HG03103 (cell line): ENCODE measurements at regions not wholly inside any gene's neighbourhood (a gene's known extent, or its start where the extent isn't known, plus 50 kb on each side); places are given as distances from the start of the nearest gene placed in this dataset.
"Not testable (repeated sequence)": the region's sequence is repeated elsewhere in the genome, so short reads cannot be mapped to it uniquely, and the experiment has no call there.

Experiments
- ATAC-seq: cut with Tn5 transposase; IDR thresholded peaks from one replicate; pipeline ENCODE4 v1.9.1; 2021; ENCODE audit warnings: low read depth; ENCODE audit not compliant: unreplicated experiment

DNA sequence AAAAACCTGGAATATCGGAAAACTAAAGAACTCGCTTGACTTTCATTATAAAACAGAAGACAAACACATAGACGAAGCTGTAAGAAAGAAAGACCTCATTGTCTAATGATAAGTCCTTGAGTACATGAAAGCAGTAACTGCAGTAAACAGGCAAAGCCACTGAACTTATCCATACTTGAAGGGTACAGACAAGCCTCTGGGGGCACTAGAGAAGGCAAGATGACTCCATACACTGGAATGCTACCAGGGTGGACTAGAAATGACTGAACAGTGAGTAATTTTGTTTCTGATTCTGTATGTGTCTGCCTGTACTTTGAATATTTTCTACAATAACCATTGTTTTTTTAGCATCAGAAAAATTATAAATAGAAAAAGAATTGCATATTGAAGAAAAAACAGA, 507.9 kb downstream of the UQCRFS1 start:
- no peak for ATAC-seq

DNA sequence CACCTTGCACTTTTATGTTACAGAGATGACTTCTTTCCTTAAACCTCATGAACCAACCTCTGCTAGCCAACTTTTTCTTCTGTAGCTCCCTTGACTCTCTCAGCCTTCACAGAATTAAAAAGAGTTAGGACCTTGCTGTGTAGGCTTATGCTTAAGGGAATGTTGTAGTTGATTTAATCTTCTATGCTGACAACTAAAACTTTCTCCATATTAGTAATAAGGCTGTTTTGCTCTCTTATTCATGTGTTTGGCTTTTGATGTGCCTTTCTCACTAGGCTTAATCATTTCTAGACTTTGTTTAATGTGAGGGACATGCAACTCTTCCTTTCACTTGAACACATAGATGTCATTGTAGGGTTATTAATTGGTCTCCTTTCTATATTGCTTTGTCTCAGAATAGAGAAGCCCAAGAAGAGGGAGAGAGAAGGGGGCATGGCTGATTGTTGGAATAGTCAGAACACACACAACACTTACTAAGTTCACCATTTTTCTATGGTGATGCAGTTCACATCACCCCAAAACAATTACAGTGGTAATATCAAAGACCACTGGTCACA, 509.5 kb downstream of the UQCRFS1 start:
- ATAC-seq, result no peak

DNA sequence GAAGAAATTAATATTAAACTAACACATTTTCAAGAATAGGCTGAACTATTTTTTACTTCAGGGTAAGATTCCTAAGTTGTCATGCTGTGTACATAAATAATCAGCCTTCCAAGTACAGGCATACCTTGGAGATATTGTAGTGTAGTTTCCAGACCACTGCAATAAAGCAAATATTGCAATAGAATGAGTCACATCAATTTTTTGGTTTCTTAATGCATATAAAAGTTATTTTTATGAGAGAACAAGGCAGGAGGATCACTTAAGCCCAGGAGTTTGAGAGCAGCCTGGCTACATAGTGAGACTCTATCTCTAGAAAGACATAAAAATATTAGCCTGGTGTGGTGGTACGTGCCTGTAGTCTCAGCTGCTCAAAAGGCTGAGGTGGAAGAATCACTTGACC, 511.5 kb downstream of the UQCRFS1 start:
- ATAC-seq, result no peak

DNA sequence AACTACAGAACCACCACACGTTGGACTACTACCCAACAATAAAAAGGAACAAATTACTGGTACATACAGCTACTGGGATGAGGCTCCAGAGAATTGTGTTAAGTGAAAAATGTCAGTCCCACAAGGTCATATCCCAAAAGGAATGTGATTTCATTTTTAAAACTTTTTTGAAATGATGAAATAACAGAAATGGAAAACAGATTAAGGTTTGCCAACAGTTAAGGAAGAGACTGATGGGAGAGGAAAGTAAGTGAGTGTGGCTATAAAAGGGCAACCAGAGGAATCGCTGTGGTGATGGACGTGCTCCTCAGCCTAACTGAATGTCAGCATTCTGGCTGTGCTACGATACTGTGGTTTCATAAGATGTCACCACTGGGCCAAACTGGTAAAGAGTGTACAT, 512.8 kb downstream of the UQCRFS1 start:
- ATAC-seq, result no peak

DNA sequence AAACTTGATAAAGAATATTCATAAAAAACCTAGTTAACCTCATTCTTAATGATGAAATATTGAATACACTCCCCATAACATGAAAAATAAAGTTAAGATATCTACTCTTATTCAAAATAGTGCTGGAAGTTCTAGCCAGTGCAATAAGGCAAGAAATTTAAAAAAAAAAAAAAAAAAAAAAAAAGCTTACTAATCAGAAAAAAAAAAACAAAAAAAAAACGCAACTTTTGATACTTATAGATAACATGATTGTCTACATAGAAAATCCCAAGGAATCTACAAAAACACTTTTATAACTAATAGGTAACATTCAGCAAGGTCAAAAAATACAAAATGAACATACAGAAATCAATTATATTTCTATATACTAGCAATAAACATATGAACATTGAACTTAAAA, 515.6 kb downstream of the UQCRFS1 start:
- no peak for ATAC-seq

DNA sequence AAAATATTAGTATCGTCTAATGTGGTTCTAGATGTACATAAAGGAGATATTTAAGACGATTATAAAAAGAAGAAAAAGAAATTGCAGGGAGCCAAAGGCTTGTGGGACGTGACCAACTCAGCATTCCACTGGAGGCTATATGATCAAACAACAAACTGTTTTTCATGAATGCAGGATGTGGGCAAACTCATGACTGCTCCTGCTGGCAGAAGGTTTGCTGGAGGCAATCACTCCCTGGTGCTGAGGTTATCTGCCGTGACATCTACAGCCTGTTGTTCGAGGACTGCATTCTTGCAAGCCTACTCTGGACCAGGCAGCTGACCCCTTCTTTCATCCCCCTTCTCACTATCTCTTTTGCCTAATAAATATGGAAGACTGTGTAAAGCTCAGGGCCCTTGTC, 518.1 kb downstream of the UQCRFS1 start:
- no peak for ATAC-seq

DNA sequence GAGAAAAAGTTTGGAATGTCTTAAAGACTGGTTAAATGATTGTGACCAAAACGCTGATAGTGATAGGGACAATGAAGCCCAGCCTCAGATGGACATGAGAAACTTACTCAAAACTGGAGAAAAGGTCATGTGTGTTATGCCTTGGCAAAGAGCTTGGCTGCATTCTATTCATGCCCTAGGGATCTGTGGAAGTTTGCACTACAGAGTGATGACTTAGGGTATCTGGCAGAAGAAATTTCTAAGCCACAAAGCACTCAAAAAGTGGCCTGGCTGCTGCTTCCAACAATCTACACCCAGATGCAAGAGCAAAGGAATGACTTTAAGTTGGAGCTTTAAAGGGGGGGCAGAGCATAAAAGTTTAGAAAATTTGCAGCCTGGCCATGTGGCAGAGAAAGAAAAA, 521.3 kb downstream of the UQCRFS1 start:
- ATAC-seq, result no peak

DNA sequence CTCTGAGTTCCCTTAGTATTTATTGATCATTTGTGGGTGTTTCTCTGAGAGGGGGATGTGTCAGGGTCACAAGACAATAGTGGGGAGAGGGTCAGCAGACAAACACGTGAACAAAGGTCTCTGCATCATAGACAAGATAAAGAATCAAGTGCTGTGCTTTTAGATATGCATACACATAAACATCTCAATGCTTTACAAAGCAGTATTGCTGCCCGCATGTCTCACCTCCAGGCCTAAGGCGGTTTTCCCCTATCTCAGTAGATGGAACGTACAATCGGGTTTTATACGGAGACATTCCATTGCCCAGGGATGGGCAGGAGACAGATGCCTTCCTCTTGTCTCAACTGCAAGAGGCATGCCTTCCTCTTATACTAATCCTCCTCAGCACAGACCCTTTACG, 523.5 kb downstream of the UQCRFS1 start:
- not testable (repeated sequence) for ATAC-seq

DNA sequence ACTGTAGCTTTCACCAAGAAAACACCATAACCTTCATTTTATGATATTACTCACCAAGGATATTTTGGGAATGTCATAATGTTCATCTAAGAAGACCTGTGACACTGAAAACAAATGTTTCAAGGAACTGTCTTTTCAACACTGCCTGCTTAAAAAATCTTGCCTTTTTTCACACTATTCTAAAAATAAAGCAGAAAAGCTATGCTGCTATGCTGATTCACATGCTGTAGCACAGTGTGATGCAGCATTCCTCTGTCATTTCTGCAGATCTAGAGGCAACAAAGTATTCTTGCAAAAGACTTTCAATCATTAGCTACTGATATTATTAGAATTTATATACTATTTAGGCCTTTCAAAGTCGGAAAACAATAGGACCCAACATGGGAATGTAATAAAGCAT, 525.7 kb downstream of the UQCRFS1 start:
- ATAC-seq, result no peak

DNA sequence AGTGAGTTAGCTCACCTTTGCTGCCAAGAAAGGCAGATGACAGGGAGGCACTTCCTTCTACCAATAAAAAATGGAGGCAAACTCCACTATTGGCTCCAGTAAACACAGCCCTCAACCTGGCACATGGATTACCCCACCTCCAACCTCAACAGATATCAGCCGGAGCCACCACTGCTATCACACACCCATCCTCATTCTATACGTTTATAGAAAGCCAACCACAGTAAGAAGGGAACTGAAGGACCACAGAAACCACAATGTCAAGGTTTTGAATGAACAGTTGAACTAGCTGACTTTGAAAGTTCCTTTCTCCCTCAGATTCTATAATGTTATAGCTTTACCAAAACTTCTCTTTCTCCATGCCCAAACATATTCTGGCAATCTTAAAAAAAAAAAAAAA, 526.2 kb downstream of the UQCRFS1 start:
- no peak for ATAC-seq

DNA sequence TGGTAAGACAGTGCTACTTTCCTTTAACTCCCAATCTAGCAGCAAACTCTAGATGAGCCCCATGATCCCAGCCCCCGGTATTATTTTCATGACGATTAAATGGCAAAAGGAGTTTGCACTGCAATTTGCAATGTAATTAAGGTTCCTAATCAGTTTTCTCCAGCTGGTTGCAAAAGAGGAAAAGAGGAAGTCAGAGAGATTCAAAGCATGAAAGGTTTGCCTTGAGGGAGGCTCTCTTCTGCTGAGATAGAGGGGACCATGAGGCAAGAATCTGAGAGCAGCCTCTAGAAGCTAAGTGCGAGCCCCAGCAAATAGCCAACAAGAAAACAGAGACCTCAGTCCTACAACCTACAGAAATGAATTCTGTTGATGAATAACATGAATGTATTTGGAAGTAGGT, 527.1 kb downstream of the UQCRFS1 start:
- no peak for ATAC-seq

DNA sequence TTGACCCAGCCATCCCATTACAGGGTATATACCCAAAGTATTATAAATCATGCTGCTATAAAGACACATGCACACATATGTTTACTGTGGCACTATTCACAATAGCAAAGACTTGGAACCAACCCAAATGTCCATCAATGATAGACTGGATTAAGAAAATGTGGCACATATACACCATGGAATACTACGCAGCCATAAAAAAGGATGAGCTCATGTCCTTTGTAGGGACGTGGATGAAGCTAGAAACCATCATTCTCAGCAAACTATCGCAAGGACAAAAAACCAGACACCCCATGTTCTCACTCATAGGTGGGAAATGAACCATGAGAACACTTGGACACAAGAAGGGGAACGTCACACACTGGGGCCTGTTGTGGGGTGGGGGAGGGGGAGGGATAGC, 527.9 kb downstream of the UQCRFS1 start:
- not testable (repeated sequence) for ATAC-seq

DNA sequence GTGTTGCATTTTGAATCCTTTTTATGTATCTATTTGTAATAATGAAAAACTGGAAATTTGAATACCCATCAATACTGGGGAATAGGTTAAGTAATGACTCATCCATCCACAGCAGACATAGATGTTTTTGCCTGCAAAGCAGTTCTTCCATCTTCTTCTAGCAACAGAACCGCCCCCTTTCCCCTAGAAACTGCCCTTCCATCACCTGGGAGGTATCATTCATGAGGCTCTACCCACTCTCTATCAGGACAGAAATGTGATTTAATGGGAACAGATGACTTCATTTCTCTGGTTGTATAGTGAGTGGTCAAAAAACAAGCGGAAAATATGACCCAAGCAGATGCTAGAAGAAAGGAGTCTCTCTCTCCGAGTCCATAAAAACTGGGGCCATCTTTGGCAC, 532.8 kb downstream of the UQCRFS1 start:
- no peak for ATAC-seq

DNA sequence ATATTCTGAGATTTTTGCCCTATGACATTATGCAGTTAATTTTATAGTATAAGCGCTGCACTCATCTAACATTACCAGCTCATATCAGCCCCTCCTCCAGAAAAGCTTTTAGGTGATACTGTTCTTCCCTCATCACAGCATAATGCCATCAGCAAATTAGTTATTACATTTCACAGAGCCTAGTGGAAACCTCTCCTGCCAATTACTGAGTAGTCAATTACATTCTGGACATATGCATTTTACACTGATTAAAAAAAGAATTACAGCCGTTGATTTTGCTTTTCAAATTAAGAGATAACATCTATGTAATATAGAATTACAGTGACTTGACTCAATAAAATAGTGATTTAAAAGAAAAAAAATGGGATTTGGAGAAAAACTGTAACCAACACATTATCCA, 542.1 kb downstream of the UQCRFS1 start:
- no peak for ATAC-seq

DNA sequence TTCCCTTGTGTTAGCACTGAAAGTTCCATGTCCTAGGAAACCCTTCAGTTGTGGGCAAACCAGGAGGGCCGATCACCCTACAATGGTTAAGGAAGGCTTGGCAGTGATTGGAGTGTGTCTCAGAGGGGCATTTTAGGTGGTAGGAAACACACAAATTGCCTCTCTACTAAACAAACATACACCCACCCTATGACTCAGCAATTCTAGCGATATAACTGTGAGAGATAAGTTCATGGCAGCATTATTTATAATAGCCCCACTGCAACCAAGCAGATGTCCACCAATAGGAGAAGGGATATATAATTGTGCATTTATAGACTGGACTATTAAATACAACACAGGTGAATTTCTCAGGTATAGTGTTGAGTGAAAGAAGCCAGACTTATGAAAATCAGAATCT, 543.1 kb downstream of the UQCRFS1 start:
- no peak for ATAC-seq

DNA sequence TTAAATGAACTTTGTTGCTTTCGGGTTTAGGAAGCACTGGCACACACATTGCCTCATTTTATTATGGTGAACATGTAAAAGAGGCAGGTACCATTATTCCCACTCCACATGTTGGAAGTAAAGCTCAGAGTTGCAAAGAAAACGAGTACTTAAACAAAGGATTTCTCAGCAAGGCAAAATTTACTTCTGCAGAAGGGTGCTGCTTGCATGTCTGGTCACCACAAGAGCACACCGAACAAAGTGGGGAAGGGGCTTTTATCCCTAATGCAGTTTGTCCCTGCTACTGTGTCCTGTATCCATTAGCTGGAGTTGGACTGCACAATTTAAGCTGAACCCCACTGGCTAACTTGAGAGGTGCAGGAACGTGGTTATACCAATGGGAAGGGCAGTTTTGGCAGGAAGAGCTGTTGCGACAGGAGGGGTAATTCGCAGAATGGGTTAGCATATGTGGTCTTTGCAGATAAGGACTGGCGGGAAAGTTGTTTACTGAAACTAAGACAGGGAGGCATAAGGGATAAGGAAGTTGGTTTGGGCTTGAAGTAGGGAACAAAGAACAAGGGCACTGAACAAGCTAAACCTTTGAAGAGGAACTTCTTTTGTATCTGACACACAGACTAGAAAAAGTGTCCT, 545.5 kb downstream of the UQCRFS1 start:
- no peak for ATAC-seq

DNA sequence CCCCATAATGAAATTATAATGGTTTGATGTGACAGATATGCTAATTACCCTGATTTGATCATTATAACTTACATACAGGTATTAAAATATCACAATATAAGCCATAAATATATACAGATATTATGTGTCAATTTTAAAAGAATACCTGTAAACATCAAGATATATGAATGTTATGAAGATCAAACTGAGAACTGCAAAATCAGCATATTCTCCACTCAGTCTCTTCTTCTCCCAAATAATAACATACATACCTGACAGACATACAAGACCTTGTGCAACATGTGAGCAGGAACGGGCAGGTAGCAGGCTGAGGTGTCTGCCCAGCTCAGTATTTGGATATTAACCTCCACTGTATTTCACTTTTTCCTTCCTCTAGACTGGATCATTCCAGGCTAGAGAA, 547.2 kb downstream of the UQCRFS1 start:
- ATAC-seq, result no peak

DNA sequence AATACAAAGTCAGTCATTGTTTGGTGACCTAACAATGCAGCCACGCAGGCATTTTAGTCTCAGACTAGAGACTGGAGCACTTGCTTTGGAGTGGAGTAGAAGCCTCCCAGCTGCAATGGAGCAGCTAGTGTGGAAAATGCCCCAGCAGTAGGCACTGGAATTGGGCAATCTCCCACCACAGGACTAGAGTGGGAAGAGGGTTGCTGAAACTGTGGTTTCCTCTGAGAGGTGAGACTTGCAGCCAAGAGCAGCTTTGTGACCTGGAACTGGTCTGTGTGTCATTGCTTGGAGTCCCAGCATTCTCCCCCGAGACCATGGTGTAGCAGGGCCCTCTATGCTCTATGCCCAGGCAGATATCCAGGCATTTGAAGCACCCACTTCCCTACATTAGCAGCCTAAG, 556.3 kb downstream of the UQCRFS1 start:
- no peak for ATAC-seq

DNA sequence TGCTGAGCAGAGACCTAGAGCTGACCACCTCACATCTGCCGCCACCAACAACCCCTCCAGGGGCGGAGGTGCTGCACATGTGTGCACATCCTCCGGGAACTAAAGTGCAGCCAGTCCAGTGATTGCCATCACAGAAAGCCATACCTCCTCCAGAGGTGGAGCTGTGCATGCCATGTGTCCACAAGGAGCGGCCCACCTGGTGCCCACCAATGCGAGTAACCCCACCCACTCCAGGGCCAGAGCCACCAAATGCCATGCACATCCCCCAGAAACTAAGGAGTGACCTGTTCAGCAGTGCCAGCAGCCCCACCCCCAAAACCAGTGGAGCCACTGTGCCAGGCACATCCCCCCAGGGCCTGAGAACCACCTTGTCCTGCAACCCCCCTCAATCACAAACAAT, 557.9 kb downstream of the UQCRFS1 start:
- ATAC-seq, result no peak

DNA sequence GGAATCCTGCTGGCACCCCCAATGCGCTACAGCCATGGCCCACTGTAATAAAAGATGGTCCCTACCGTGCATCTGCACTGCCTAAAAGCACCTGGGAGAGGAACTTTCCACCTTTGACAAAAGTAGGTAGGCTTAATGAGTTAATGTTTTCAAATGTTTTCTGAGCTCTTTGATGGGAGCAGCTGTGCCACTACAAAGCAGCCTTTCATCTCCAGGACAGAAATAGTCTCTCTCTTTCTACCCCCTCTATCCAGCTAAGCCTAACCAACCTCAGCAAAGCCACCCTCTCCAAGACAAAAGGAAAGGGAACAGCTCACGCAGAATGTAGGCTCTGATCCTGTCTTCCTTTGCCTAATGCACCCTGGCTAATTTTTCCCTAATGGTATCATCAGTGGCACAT, 560.2 kb downstream of the UQCRFS1 start:
- no peak for ATAC-seq

DNA sequence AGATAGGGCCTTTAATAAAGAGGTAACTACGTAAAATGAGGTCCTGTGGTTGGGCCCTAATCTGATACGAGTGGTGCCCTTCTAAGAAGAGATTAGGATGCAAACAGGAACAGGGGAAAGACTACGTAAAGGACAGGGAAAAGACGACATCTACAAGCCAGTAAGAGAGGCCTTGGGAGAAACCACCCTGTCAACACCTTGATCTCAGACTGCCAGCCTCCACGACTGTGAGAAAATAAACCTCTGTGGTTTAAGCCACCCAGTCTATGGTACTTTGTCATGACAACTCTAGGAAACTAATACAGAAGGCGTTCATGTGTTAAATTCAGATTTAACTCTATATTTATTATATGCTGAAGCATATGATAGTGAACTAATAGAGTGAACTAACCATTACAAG, 566.3 kb downstream of the UQCRFS1 start:
- no peak for ATAC-seq

DNA sequence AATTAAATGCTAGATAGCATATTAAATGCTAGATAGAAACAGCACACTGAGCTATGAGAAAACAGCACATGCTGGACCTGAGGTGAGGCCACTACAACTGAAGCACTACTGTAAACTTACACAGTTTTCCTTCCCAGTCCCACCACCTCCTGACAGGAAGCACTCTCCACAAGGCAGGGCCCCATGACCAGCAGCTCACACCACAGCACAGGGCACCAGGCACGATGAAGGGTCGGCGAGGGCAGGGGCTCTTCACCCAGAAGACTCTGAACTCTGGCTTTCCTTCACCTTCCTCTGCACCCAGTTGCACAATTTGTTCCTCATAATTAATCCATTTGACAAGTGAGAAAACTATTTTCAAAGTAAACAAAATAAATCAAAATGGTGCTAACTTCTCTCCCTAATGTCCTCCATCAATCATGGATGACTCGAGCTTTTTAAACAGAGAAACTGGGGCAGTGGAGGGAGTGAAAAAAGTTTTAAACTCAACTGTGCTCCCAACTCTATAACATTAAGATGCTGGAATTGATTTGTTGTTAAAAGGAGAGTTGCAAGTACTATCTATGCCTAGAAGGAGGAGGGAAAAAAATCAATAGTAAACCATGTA, 568.7 kb downstream of the UQCRFS1 start:
- no peak for ATAC-seq
